ENCODE measurements at regions not wholly inside any gene's neighbourhood (a gene's known extent, or its start where the extent isn't known, plus 50 kb on each side); places are given as distances from the start of the nearest gene placed in this dataset.

DNA sequence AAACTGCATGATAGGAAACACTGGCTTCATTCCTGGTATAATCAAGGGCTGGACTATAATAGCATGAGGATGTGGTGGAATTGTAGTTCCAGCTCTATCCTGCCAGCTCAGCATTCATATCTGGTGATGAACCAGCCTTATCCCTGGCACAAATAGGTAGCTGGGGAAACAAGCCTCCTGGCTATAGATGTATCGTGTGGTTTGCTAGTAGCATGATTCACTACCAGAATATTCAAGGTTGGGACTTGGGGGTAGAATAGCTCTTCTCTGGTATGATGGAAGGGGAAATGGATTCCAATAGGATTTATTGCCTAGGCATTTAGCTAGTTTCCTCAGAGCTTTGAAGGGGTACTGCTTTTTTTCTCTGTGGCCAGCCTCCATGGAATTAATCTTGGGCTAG is 532.8 kb downstream of the FBXO15 start:
- TF ChIP-seq POLR2A (IDR thresholded peaks at IDR 0.05) (no peak), CTCF (IDR thresholded peaks at IDR 0.05) (no peak), EP300 (IDR thresholded peaks at IDR 0.05) (no peak)
- Histone ChIP-seq H3K27me3 (no peaks in the 10 kb centered on the region), H3K4me1 (ENCODE audit: insufficient read depth) (no peaks in the 10 kb centered on the region), H3K27ac (no peak overlapping the region), H3K4me3 (no peak overlapping the region), H3K9me3 (no peaks in the 10 kb centered on the region), H3K36me3 (no peaks in the 10 kb centered on the region)
- WGBS, 3 donors: 57 to 71% (median 65%) methylated on average over 1 of the region's 1 CpG
- intact Hi-C loops (cut with DNase I): no loop called here
- no peak for DNase-seq

DNA sequence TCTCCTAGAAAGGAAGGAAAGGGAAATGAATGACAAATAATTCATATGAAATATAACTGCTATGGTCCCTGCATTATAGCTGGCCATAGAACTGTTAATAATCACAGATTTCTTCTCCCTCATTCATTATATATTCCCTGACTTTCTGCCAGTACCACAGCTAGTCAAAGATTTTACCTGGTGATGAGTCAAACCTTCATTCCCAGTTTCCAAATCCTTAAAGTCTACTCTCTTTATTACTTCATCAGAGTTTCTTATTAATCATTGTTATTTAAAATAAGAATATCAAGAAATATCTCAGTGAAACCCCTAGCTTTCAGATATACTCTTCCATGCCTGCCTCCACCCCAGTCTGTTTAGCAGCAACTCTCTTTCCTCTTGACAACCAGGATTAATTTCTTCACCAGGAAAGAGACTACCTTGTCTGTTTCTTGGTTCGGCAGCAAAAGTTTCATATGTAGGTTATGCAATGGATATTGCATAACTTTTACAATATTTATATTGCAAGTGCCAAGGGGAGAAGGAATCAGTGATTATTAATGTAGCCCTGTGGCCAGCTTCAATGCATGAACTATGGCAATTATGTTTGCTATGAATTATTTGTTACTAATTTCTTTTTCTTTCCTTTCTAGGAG is 533.8 kb downstream of the FBXO15 start:
- no peaks in the 10 kb centered on the region for H3K36me3 ChIP-seq

DNA sequence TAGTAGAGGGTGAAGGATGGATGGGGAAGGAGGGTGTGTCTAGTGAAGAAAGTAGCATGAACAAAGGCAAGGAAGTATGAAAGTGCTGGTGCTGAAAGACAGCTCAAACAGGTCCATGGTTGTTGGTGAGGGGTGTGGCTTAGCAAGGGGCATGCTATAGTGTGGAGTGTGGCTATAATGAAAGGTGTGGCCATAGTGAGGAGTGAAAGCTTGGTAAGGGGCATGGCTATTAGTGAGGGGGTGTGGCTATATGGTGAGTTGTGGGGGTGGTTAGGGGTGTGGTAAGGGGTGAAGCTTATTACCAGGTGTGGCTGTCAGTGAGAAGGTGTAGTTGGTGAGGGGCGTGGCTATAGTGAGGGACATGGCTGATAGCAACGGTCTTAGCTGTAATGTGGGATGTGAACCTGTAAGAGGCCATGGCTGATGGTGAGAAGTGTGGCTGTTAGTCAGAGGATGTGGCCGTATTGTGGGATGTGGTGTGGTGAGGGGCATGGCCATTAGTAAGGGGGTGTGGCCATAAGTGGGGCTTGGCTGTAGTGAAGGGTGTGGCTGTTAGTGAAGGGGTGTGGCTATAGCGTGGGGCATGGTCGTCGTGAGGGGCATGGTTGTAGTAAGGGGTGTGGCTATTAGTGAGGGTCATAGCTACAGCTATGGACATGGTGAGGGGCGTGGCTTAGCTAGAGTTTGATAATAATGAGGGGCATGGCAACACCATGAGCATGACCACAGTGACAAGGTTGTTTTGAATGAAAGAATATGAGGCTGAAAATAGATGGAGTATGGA is 549.6 kb downstream of the FBXO15 start:
- H3K36me3 ChIP-seq: no peaks in the 10 kb centered on the region
- H3K4me3 ChIP-seq: no peak overlapping the region
- H3K9me3 ChIP-seq: no peaks in the 10 kb centered on the region
- no peaks in the 10 kb centered on the region for H3K4me1 ChIP-seq (ENCODE audit: insufficient read depth)
- 66 to 76% (median 71%) methylated on average over 7 of the region's 7 CpGs for WGBS, 3 donors
- H3K27ac ChIP-seq: no peak overlapping the region
- no peaks in the 10 kb centered on the region for H3K27me3 ChIP-seq
- TF ChIP-seq CTCF (IDR thresholded peaks at IDR 0.05): no peak
- intact Hi-C loops (cut with DNase I): no loop called here
- no peak for DNase-seq

More for the DNA sequence above, 533.8 kb downstream of the FBXO15 start:
- intact Hi-C loops (cut with DNase I): no loop called here
- 79 to 86% (median 83%) methylated on average over 1 of the region's 1 CpG for WGBS, 3 donors
- H3K9me3 ChIP-seq: no peaks in the 10 kb centered on the region
- no peak overlapping the region for H3K27ac ChIP-seq
- DNase-seq: no peak
- H3K4me3 ChIP-seq: no peak overlapping the region
- no peaks in the 10 kb centered on the region for H3K27me3 ChIP-seq
- no peaks in the 10 kb centered on the region for H3K4me1 ChIP-seq (ENCODE audit: insufficient read depth)
- TF ChIP-seq CTCF (IDR thresholded peaks at IDR 0.05): no peak
- no peak for TF ChIP-seq EP300 (IDR thresholded peaks at IDR 0.05)
- TF ChIP-seq POLR2A (IDR thresholded peaks at IDR 0.05): no peak

DNA sequence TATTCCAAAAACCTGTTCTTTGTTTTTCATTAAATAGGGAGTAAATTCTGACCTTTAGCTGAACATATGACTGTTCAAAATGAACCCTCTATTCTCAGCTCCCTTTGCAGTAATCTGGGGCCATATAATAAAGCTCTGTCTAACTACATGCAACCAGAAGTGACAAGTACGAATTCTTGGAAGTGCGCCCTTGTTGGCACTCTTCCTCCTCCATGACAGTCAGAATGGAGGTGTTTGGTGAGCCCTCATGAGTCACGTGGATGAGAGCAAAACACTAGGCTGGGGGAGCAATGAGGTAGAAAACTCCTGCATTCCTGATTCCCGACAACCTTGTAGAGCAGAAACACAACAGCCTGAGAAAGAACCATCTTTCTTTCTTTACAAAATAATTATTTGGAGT is 552.9 kb downstream of the FBXO15 start:
- TF ChIP-seq CTCF (IDR thresholded peaks at IDR 0.05): no peak
- Histone ChIP-seq H3K9me3 (no peaks in the 10 kb centered on the region), H3K27ac (no peak overlapping the region), H3K4me1 (ENCODE audit: insufficient read depth) (no peaks in the 10 kb centered on the region), H3K4me3 (no peak overlapping the region), H3K36me3 (no peaks in the 10 kb centered on the region), H3K27me3 (no peaks in the 10 kb centered on the region)
- intact Hi-C loops (cut with DNase I): no loop called here
- WGBS, 3 donors: 63 to 77% (median 66%) methylated on average over 4 of the region's 4 CpGs
- DNase-seq: no peak
